GM04504 (cell line): ENCODE measurements at regions not wholly inside any gene's neighbourhood (a gene's known extent, or its start where the extent isn't known, plus 50 kb on each side); places are given as distances from the start of the nearest gene placed in this dataset.

ENCODE experiments used
- DNase-seq: peaks from one replicate; pipeline ENCODE4 v3.0.0-alpha.2; 2012; ENCODE audit warnings: low read depth

GRCh38 chr18:69216321-69216720 is 184.4 kb upstream of the DOK6 start:
- no peak for DNase-seq

GRCh38 chr18:69217196-69218000 is 183.3 kb upstream of the DOK6 start:
- no peak for DNase-seq

GRCh38 chr18:69220529-69220928 is 180.2 kb upstream of the DOK6 start:
- no peak for DNase-seq

- no peak for DNase-seq
These were observed 178.6 kb upstream of the DOK6 start for GRCh38 chr18:69222089-69222488.

- no peak for DNase-seq
These were observed 173.7 kb upstream of the DOK6 start for GRCh38 chr18:69226971-69227370.

- DNase-seq = no peak
These were observed 170.5 kb upstream of the DOK6 start for GRCh38 chr18:69230204-69230603.

GRCh38 chr18:69233465-69234054 is 167.1 kb upstream of the DOK6 start:
- DNase-seq = peak; percentile 7

GRCh38 chr18:69239849-69240674 is 160.6 kb upstream of the DOK6 start:
- no peak for DNase-seq

- DNase-seq = no peak
These were observed 154.7 kb upstream of the DOK6 start for GRCh38 chr18:69246027-69246426.

GRCh38 chr18:69250305-69251151 is 150.2 kb upstream of the DOK6 start:
- DNase-seq = peak; percentile 59

GRCh38 chr18:69257861-69258458 is 142.7 kb upstream of the DOK6 start:
- DNase-seq = peak; percentile 90

- DNase-seq = no peak
These were observed 141.4 kb upstream of the DOK6 start for GRCh38 chr18:69259282-69259681.

GRCh38 chr18:69261406-69261805 is 139.3 kb upstream of the DOK6 start:
- no peak for DNase-seq

- DNase-seq = no peak
These were observed 135.0 kb upstream of the DOK6 start for GRCh38 chr18:69265656-69266055.

- DNase-seq = no peak
These were observed 132.8 kb upstream of the DOK6 start for GRCh38 chr18:69267895-69268294.

GRCh38 chr18:69282371-69282770 is 118.3 kb upstream of the DOK6 start:
- no peak for DNase-seq

GRCh38 chr18:69291044-69291443 is 109.6 kb upstream of the DOK6 start:
- DNase-seq = no peak

GRCh38 chr18:69291755-69292154 is 108.9 kb upstream of the DOK6 start:
- no peak for DNase-seq

GRCh38 chr18:69300185-69300584 is 100.5 kb upstream of the DOK6 start:
- no peak for DNase-seq

- DNase-seq = no peak
These were observed 92.1 kb upstream of the DOK6 start for GRCh38 chr18:69308619-69309018.

- DNase-seq = no peak
These were observed 74.6 kb upstream of the DOK6 start for GRCh38 chr18:69326094-69326493.

- DNase-seq = no peak
These were observed 72.6 kb upstream of the DOK6 start for GRCh38 chr18:69328086-69328485.
